Skeletal muscle tissue (tissue), 3 donors: ENCODE measurements at regions not wholly inside any gene's neighbourhood (a gene's known extent, or its start where the extent isn't known, plus 50 kb on each side); places are given as distances from the start of the nearest gene placed in this dataset.

ENCODE experiments used
- H3K27ac ChIP-seq: one replicate; pipeline ENCODE4 v1.7.0; 2013; ENCODE audit warnings: mild to moderate bottlenecking, low read depth, low read length, inconsistent platforms
- H3K27me3 ChIP-seq, 3 donors: one replicate each; pipeline ENCODE4 v1.7.0; 2013; ENCODE audit warnings: low read length in 3 of 3; ENCODE audit not compliant: control insufficient read depth in 3 of 3, insufficient read depth in 3 of 3
- H3K36me3 ChIP-seq, 3 donors: one replicate each; pipeline ENCODE4 v1.7.0; 2013; ENCODE audit warnings: low read length in 3 of 3; ENCODE audit not compliant: control insufficient read depth in 3 of 3, insufficient read depth in 3 of 3
- H3K4me1 ChIP-seq, 3 donors: one replicate each; pipeline ENCODE4 v1.7.0; 2013; ENCODE audit warnings: low read length in 3 of 3, mild to moderate bottlenecking in 3 of 3; ENCODE audit not compliant: control insufficient read depth in 3 of 3, insufficient read depth in 3 of 3
- H3K4me3 ChIP-seq, 3 donors: one replicate each; pipeline ENCODE4 v1.7.0; 2013; ENCODE audit warnings: low read length in 3 of 3
- H3K9ac ChIP-seq, 3 donors: one replicate each; pipeline ENCODE4 v1.7.0; 2013; ENCODE audit warnings: low read length in 3 of 3, mild to moderate bottlenecking in 3 of 3, moderate library complexity in 2 of 3, low read depth in 1 of 3
- H3K9me3 ChIP-seq, 3 donors: one replicate each; pipeline ENCODE4 v1.7.0; 2013; ENCODE audit warnings: low read length in 3 of 3; ENCODE audit not compliant: control insufficient read depth in 3 of 3
- donor health status: Osteomylitis.

- no peaks in the 10 kb centered on the region for H3K36me3 ChIP-seq
- H3K27me3 ChIP-seq: no peaks in the 10 kb centered on the region
- no peak overlapping the region for H3K4me3 ChIP-seq
- no peak overlapping the region for H3K27ac ChIP-seq
- H3K9me3 ChIP-seq: peaks cover 0 to 2% (median 0%) of the 10 kb centered on the region in 3 donors
- peaks cover 6 to 15% (median 6%) of the 10 kb centered on the region in 3 donors for H3K4me1 ChIP-seq
- no peak overlapping the region for H3K9ac ChIP-seq
Observed at GRCh38 chr9:107090218-107090617, 192.9 kb upstream of the RAD23B start.

DNA sequence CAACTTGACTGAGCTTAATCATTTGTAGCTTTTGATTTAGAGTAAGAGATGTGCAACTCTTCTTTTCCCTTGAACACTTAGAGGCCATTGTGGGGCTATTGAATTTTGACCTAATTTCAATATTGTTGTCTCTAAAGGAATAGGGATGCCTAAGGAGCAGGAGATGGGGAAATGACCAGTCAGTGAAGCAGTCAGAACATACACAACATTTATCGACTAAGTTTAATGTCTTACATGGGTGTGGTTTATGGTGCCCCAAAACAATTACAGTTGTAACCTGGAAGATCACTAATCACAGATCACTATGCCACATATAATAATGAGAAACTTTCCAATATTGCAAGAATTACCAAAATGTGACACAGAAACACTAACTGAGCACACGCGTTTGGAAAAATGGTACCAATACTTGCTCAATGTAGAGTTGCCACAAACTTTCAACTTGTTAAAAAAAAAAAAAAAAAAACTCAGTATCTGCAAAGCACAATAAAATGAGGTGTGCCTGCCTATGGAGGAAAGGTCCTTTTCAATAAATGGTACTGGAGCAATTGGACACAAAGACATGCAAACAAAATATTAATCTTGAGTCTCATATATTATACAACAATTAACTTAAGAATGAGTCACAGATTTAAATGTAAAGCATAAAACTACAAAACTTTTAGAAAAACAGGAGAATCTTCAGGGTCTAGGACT is 189.6 kb upstream of the RAD23B start:
- no peaks in the 10 kb centered on the region for H3K27me3 ChIP-seq
- no peak overlapping the region for H3K27ac ChIP-seq
- H3K9ac ChIP-seq: no peak overlapping the region
- no peaks in the 10 kb centered on the region for H3K36me3 ChIP-seq
- peaks cover 0 to 2% (median 0%) of the 10 kb centered on the region in 3 donors for H3K9me3 ChIP-seq
- H3K4me1 ChIP-seq: no peaks in the 10 kb centered on the region
- H3K4me3 ChIP-seq: no peak overlapping the region

- Histone ChIP-seq H3K27me3 (no peaks in the 10 kb centered on the region), H3K36me3 (no peaks in the 10 kb centered on the region), H3K4me1 (no peaks in the 10 kb centered on the region), H3K9me3 (peaks cover 0 to 2% (median 0%) of the 10 kb centered on the region in 3 donors), H3K9ac (no peak overlapping the region), H3K4me3 (no peak overlapping the region), H3K27ac (no peak overlapping the region)
Observed at GRCh38 chr9:107094370-107094769, 188.7 kb upstream of the RAD23B start.

DNA sequence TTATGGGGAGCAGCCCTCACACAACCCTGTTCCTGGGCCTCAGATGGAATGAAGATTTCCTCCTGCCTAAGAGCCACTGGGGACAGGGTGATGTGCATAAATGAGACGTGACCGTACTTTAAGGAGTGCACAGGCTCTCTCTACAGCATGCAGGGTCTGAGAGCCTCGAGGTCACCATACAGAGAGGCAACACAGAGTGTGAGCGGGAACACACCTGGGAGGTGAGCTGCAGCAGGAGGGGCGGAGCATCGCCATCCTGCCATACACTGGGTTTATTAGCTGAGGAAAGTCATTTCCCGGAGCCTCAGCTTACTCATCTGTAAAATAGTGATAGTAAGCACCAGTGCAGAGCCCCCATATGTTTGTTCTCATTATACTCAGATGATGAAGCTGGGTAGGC is 182.5 kb upstream of the RAD23B start:
- Histone ChIP-seq H3K9ac (no peak overlapping the region), H3K27me3 (no peaks in the 10 kb centered on the region), H3K9me3 (no peaks in the 10 kb centered on the region), H3K27ac (no peak overlapping the region), H3K36me3 (no peaks in the 10 kb centered on the region), H3K4me3 (no peak overlapping the region), H3K4me1 (peaks cover 0 to 2% (median 0%) of the 10 kb centered on the region in 3 donors)

DNA sequence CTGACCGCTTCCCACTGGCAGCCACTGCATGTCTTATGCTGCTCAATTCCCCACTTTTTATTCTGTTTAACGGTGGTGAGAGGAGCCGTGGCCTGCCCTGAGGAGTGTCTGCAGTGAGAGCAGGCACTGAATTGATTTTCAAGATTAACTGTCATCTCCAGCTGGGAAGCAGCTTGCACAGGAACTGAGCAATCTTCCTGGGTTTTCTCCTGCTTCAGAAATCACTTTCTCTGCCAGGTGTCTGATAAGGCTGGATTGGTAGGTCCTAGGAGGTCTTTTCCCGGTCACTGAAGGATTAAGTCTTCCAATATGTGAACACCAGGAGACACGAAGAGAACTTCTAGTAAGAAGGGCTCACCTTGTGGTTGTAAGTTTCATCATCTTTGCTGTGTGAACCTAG is 181.1 kb upstream of the RAD23B start:
- Histone ChIP-seq H3K4me3 (no peak overlapping the region), H3K9ac (no peak overlapping the region), H3K9me3 (no peaks in the 10 kb centered on the region), H3K27me3 (no peaks in the 10 kb centered on the region), H3K4me1 (peaks cover 0 to 12% (median 7%) of the 10 kb centered on the region in 3 donors), H3K27ac (no peak overlapping the region), H3K36me3 (no peaks in the 10 kb centered on the region)

- no peaks in the 10 kb centered on the region for H3K9me3 ChIP-seq
- H3K27ac ChIP-seq: no peak overlapping the region
Observed at GRCh38 chr9:107103621-107104020, 179.5 kb upstream of the RAD23B start.

DNA sequence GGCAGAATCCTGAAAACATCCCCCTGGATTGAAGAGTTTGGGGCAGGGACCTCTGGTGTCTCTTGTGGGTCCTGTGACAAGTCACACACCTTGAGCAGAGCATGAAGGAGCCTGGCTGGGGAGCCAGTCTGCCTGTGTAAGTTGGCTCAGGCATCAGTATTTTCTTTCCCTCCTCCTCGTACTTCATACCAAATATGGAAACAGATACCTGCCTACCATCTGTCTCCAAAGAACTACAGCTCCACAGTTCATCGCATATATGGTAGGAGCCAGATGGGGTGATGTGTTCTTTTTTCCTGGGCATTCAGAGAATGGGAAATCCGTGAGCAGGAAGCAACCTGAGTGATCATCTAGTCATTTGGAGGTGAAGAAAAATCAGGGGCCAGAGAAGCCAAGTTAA is 177.3 kb upstream of the RAD23B start:
- Histone ChIP-seq H3K4me3 (peak overlapping the region in 1 of 3 donors; percentile 13), H3K36me3 (no peaks in the 10 kb centered on the region), H3K27ac (no peak overlapping the region), H3K9me3 (no peaks in the 10 kb centered on the region), H3K9ac (no peak overlapping the region), H3K27me3 (no peaks in the 10 kb centered on the region), H3K4me1 (peaks cover 4 to 25% (median 18%) of the 10 kb centered on the region in 3 donors)

More at GRCh38 chr9:107103621-107104020, 179.5 kb upstream of the RAD23B start:
- Histone ChIP-seq H3K27me3 (no peaks in the 10 kb centered on the region), H3K9ac (no peak overlapping the region), H3K36me3 (no peaks in the 10 kb centered on the region), H3K4me1 (peaks cover 4 to 19% (median 17%) of the 10 kb centered on the region in 3 donors), H3K4me3 (no peak overlapping the region)

- H3K27ac ChIP-seq: no peak overlapping the region
Observed at GRCh38 chr9:107106416-107106815, 176.7 kb upstream of the RAD23B start.

GRCh38 chr9:107108342-107109130 is 174.5 kb upstream of the RAD23B start:
- Histone ChIP-seq H3K9me3 (no peaks in the 10 kb centered on the region), H3K9ac (no peak overlapping the region), H3K27ac (no peak overlapping the region), H3K4me3 (no peak overlapping the region), H3K36me3 (no peaks in the 10 kb centered on the region), H3K4me1 (peaks cover 4 to 25% (median 18%) of the 10 kb centered on the region in 3 donors), H3K27me3 (no peaks in the 10 kb centered on the region)

More at GRCh38 chr9:107106416-107106815, 176.7 kb upstream of the RAD23B start:
- Histone ChIP-seq H3K4me3 (peak overlapping the region in 1 of 3 donors; percentile 13), H3K9ac (no peak overlapping the region), H3K4me1 (peaks cover 4 to 25% (median 18%) of the 10 kb centered on the region in 3 donors), H3K36me3 (no peaks in the 10 kb centered on the region), H3K9me3 (no peaks in the 10 kb centered on the region), H3K27me3 (no peaks in the 10 kb centered on the region)

DNA sequence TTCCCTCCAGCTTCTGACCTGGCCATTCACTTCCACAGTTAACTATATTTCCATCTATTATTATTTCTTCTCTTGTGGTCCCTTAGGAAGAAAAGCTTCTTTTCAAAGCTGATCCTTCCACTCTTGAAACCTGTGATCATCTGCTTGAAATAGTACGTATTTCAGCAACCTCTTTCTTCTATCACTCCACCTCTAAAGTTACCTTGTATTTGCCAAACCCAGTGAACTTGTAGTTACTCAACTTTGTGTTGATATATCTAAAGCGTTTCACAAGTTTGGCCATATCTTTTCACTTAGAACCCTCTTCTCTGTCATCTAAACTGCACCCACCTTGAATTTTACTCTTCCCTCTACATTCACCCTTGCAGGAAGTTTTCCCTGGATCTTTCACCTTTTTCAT is 173.8 kb upstream of the RAD23B start:
- H3K27me3 ChIP-seq: no peaks in the 10 kb centered on the region
- peaks cover 4 to 25% (median 18%) of the 10 kb centered on the region in 3 donors for H3K4me1 ChIP-seq
- no peaks in the 10 kb centered on the region for H3K9me3 ChIP-seq
- no peak overlapping the region for H3K4me3 ChIP-seq
- H3K36me3 ChIP-seq: no peaks in the 10 kb centered on the region
- H3K27ac ChIP-seq: no peak overlapping the region
- no peak overlapping the region for H3K9ac ChIP-seq
